ENCODE measurements at regions not wholly inside any gene's neighbourhood (a gene's known extent, or its start where the extent isn't known, plus 50 kb on each side); places are given as distances from the start of the nearest gene placed in this dataset.

GRCh38 chr3:64972793-64973192 lies 285.0 kb upstream of the ADAMTS9 start:
- no peak overlapping the region for H3K4me3 ChIP-seq (replicated peaks in 1 of 2; ENCODE audit: low read depth in 1 of 2, low read length in 2 of 2)
- DNase-seq (ENCODE audit: low read depth, low spot score) (no peak), ATAC-seq (no peak)
- ChIA-PET RAD21 (ENCODE audit: low non-redundant PET in 1 of 2, low total read pairs in 2 of 2, uncharacterized antibody in 2 of 2, unreplicated experiment in 2 of 2) (no interaction called here), POLR2A (no interaction called here), CTCF (no interaction called here)
- peaks cover 0 to 4% of the 10 kb centered on the region in 2 experiments; a peak in 1 of 4 replicates for H3K4me1 ChIP-seq (ENCODE audit: control insufficient read depth in 1 of 2, insufficient read depth in 2 of 2, low read length in 2 of 2)
- no peaks in the 10 kb centered on the region for H4K20me1 ChIP-seq (ENCODE audit: insufficient read depth)
- no peaks in the 10 kb centered on the region for H3K36me3 ChIP-seq (ENCODE audit: control insufficient read depth in 1 of 2, insufficient read depth in 2 of 2, low read length in 2 of 2)
- no TSS peak for BruUV-seq (replicated peaks)
- H3K27ac ChIP-seq (ENCODE audit: low read depth, low read length): no peak overlapping the region
- TF ChIP-seq CTCF (IDR thresholded peaks at IDR 0.05 in 2 of 3, conservative IDR thresholded peaks at IDR 0.05 in 1 of 3; ENCODE audit: borderline replicate concordance in 1 of 3, insufficient read depth in 1 of 3, low read depth in 2 of 3, low read length in 2 of 3): no peak
- TF ChIP-seq, protein P1, sequence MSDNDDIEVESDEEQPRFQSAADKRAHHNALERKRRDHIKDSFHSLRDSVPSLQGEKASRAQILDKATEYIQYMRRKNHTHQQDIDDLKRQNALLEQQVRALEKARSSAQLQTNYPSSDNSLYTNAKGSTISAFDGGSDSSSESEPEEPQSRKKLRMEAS (IDR thresholded peaks at IDR 0.05): no peak
- no peak for TF ChIP-seq ATF3 (IDR thresholded peaks at IDR 0.05)
- TF ChIP-seq EZH2 (IDR thresholded peaks at IDR 0.05): no peak
- no peak for TF ChIP-seq YY1 (IDR thresholded peaks at IDR 0.05; ENCODE audit: extremely low read depth, insufficient replicate concordance, low read depth, low read length)
- TF ChIP-seq ZNF274 (IDR thresholded peaks at IDR 0.05; ENCODE audit: low read depth, low read length): no peak
- TF ChIP-seq FOSL1 (IDR thresholded peaks at IDR 0.05; ENCODE audit: low read depth): no peak
- TF ChIP-seq EGR1 (IDR thresholded peaks at IDR 0.05; ENCODE audit: low read depth): no peak
- no peak for TF ChIP-seq CBX3 (IDR thresholded peaks at IDR 0.05; ENCODE audit: low read depth)
- TF ChIP-seq ELF1 (IDR thresholded peaks at IDR 0.05; ENCODE audit: borderline replicate concordance, low read depth): no peak
- no peak for TF ChIP-seq CEBPB (IDR thresholded peaks at IDR 0.05; ENCODE audit: low read depth)
- no peak for TF ChIP-seq SIN3A (IDR thresholded peaks at IDR 0.05; ENCODE audit: low read depth)
- TF ChIP-seq, protein P2, sequence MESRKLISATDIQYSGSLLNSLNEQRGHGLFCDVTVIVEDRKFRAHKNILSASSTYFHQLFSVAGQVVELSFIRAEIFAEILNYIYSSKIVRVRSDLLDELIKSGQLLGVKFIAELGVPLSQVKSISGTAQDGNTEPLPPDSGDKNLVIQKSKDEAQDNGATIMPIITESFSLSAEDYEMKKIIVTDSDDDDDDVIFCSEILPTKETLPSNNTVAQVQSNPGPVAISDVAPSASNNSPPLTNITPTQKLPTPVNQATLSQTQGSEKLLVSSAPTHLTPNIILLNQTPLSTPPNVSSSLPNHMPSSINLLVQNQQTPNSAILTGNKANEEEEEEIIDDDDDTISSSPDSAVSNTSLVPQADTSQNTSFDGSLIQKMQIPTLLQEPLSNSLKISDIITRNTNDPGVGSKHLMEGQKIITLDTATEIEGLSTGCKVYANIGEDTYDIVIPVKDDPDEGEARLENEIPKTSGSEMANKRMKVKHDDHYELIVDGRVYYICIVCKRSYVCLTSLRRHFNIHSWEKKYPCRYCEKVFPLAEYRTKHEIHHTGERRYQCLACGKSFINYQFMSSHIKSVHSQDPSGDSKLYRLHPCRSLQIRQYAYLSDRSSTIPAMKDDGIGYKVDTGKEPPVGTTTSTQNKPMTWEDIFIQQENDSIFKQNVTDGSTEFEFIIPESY (IDR thresholded peaks at IDR 0.05; ENCODE audit: extremely low read depth, insufficient replicate concordance, low read length): no peak
- TF ChIP-seq, protein P3, sequence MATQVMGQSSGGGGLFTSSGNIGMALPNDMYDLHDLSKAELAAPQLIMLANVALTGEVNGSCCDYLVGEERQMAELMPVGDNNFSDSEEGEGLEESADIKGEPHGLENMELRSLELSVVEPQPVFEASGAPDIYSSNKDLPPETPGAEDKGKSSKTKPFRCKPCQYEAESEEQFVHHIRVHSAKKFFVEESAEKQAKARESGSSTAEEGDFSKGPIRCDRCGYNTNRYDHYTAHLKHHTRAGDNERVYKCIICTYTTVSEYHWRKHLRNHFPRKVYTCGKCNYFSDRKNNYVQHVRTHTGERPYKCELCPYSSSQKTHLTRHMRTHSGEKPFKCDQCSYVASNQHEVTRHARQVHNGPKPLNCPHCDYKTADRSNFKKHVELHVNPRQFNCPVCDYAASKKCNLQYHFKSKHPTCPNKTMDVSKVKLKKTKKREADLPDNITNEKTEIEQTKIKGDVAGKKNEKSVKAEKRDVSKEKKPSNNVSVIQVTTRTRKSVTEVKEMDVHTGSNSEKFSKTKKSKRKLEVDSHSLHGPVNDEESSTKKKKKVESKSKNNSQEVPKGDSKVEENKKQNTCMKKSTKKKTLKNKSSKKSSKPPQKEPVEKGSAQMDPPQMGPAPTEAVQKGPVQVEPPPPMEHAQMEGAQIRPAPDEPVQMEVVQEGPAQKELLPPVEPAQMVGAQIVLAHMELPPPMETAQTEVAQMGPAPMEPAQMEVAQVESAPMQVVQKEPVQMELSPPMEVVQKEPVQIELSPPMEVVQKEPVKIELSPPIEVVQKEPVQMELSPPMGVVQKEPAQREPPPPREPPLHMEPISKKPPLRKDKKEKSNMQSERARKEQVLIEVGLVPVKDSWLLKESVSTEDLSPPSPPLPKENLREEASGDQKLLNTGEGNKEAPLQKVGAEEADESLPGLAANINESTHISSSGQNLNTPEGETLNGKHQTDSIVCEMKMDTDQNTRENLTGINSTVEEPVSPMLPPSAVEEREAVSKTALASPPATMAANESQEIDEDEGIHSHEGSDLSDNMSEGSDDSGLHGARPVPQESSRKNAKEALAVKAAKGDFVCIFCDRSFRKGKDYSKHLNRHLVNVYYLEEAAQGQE (IDR thresholded peaks at IDR 0.05; ENCODE audit: low read depth): no peak
- no peak for TF ChIP-seq RAD21 (IDR thresholded peaks at IDR 0.05; ENCODE audit: low read depth)
- TF ChIP-seq POLR2A (IDR thresholded peaks at IDR 0.05; ENCODE audit: borderline replicate concordance, extremely low read depth, insufficient read depth, insufficient read length): no peak
- no peak for TF ChIP-seq POLR2AphosphoS5 (IDR thresholded peaks at IDR 0.05; ENCODE audit: low read depth, low read length)
- no peak for TF ChIP-seq SRF (IDR thresholded peaks at IDR 0.05; ENCODE audit: low read depth)
- no peak for TF ChIP-seq SP1 (IDR thresholded peaks at IDR 0.05; ENCODE audit: low read depth)
- no peak for TF ChIP-seq JUND (IDR thresholded peaks at IDR 0.05)
- no peak overlapping the region for H3K9ac ChIP-seq (ENCODE audit: low read length)
- no peak overlapping the region for H3K4me2 ChIP-seq (ENCODE audit: low read length)
- no peak overlapping the region for H2AFZ ChIP-seq (ENCODE audit: low read depth, low read length, poor library complexity, severe bottlenecking)
- H3K9me2 ChIP-seq (ENCODE audit: insufficient read depth): no peaks in the 10 kb centered on the region
- H3K9me3 ChIP-seq (ENCODE audit: control insufficient read depth in 1 of 2, insufficient read depth in 1 of 2, low read depth in 1 of 2, low read length in 2 of 2): no peaks in the 10 kb centered on the region
- H3K79me2 ChIP-seq (ENCODE audit: insufficient read depth, low read length): no peaks in the 10 kb centered on the region
- peaks cover 10% of the 10 kb centered on the region; the same call in 1 of the 2 replicates for H3K27me3 ChIP-seq (ENCODE audit: insufficient read depth, low read length)
- intact Hi-C loops (cut with micrococcal nuclease): no loop called here
